ENCODE measurements at regions not wholly inside any gene's neighbourhood (a gene's known extent, or its start where the extent isn't known, plus 50 kb on each side); places are given as distances from the start of the nearest gene placed in this dataset.
"Not testable (repeated sequence)": the region's sequence is repeated elsewhere in the genome, so short reads cannot be mapped to it uniquely, and the experiment has no call there.

GRCh38 chr2:239594772-239595608 lies 194.2 kb upstream of the HDAC4 start:
- no peak for DNase-seq

DNA sequence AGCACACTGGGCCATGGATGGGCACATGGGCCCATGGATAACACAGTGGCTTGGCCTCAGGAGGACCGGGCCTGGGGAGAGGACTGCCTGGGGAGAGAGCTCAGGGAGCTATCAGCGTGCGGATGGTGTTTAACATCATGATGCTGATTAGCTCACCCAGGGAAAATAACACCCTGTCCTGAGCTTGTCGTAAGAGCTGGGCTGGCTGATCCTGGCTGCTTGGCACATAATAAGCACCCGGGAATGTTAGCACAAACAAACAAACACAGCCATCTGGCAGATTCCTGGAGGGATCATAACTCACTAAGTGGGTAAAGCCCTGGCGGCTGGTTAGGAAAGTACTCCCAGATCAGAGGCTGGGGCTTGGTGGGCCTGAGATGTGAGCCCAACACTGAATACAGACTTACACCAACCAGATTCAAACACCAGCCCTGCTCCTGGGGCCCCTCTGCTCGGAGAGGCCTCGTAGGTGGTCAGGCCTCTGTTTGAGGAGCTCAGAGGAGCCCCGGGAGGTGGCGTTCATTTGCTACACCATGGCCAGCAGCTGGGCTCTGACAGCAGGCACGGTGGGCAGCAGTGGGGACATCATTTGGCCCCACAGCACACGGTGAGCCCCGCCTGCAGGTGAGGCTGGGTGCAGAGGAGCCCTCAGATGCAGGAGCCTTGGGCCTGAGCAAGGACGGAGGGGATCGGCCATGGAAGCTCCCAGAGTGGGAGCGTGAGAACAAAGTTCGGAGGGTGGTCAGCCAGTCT lies 193.4 kb upstream of the HDAC4 start:
- DNase-seq: no peak

DNA sequence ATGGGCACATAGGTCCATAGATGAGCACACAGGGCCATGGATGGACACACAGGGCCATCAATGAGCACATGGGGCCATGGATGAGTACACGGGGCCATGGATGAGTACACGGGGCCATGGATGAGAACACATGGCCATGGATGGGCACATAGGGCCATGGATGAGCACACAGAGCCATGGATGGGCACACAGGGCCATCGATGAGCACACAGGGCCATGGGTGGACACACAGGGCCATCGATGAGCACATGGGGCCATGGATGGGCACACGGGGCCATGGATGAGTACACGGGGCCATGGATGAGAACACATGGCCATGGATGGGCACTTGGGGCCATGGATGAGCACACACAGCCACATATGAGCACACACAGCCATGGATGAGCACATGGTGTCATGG lies 192.6 kb upstream of the HDAC4 start:
- DNase-seq: no peak

DNA sequence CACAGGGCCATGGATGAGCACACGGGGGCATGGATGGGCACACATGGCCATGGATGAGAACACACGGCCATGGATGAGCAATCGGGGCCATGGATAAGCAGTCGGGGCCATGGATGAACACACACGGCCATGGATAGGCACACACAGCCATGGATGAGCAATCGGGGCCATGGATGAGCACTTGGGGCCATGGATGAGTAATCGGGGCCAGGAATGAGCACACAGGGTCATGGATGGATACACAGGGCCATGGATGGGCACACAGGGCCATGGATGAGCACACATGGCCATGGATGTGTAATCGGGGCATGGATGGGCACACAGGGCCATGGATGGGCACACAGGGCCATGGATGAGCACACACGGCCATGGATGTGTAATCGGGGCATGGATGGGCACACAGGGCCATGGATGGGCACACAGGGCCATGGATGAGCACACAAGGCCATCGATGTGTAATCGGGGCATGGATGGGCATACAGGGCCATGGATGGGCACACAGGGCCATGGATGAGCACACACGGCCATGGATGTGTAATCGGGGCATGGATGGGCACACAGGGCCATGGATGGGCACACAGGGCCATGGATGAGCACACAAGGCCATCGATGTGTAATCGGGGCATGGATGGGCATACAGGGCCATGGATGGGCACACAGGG lies 191.9 kb upstream of the HDAC4 start:
- DNase-seq: not testable (repeated sequence)

- DNase-seq: no peak
Observed at GRCh38 chr2:239590995-239591915, 190.4 kb upstream of the HDAC4 start.

- no peak for DNase-seq
Observed at GRCh38 chr2:239590276-239590675, 189.5 kb upstream of the HDAC4 start.

DNA sequence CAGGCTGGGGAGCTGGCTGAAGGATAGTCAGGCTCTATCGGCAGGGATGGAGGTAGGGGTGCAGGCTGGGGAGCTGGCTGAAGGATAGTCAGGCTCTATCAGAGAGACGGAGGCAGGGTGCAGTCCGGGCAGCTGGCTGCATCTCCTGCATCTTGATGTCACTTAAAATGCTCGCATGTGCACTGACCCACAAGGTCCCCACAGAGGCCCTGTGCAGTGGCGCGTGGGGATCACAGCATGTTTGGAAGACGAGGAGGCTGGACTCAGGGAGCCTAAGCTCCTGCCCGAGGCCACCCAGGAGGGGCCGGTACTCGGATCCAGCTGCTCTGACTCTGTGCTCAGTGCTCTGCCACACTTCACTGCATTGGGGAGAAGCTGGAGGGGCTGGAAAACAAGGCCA lies 189.0 kb upstream of the HDAC4 start:
- no peak for DNase-seq

- no peak for DNase-seq
Observed at GRCh38 chr2:239589270-239589825, 188.5 kb upstream of the HDAC4 start.

- DNase-seq: no peak
Observed at GRCh38 chr2:239588451-239589269, 187.8 kb upstream of the HDAC4 start.

GRCh38 chr2:239587841-239588240 lies 187.0 kb upstream of the HDAC4 start:
- peak; percentile 18 for DNase-seq

GRCh38 chr2:239587311-239587731 lies 186.5 kb upstream of the HDAC4 start:
- no peak for DNase-seq

DNA sequence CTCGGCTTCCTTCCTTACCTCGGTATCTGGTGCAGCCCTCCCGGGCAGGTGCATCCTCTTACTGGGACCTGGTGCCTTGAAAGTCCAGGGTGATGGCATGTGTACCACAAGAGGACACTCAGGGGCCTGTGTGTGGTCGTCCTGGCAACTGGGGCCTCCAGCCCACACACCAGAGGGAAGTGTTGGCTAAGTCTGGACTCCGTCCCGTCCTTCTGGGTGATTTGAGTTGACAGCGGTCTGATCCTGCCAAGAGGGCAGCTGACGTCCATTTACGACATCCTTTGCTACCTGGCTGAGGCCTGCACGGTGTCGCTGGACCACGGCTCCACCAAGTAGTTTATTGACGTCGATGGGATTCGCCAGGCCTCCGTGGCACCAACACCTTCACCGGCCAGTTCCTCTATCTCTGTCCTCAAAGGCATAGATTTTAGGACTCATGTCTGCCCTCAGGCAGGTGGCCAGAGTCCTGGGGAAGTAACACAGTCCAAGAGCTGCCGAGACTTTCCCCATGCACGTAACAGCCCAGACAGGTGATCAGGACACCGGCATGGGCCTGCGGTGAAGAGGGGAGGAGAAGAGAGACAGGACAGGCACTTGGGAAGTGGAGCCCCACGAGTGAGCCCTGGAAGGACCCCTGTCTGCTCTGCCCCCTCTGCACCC lies 186.0 kb upstream of the HDAC4 start:
- no peak for DNase-seq

DNA sequence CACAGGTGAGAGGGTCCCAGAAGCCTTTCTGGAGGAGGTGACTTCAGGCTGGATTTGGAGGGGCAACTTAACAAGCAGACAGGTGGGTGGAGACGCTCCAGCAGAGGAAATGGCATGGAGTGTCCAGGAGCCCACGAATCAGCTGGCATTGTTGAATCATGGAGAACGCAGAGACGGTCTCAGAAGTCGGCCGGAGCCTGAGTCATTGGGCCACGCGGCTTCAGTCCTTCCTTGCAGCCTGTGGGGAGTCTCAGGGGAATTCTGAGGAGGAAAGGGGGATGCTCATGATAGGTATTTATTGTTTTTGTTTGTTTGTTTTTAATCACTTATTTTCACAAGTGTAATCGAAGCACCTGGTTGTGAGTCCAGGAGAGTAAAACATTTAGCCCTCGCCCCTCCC lies 184.6 kb upstream of the HDAC4 start:
- no peak for DNase-seq

- DNase-seq: no peak
Observed at GRCh38 chr2:239584986-239585385, 184.2 kb upstream of the HDAC4 start.

GRCh38 chr2:239583879-239584859 lies 183.3 kb upstream of the HDAC4 start:
- DNase-seq: no peak

DNA sequence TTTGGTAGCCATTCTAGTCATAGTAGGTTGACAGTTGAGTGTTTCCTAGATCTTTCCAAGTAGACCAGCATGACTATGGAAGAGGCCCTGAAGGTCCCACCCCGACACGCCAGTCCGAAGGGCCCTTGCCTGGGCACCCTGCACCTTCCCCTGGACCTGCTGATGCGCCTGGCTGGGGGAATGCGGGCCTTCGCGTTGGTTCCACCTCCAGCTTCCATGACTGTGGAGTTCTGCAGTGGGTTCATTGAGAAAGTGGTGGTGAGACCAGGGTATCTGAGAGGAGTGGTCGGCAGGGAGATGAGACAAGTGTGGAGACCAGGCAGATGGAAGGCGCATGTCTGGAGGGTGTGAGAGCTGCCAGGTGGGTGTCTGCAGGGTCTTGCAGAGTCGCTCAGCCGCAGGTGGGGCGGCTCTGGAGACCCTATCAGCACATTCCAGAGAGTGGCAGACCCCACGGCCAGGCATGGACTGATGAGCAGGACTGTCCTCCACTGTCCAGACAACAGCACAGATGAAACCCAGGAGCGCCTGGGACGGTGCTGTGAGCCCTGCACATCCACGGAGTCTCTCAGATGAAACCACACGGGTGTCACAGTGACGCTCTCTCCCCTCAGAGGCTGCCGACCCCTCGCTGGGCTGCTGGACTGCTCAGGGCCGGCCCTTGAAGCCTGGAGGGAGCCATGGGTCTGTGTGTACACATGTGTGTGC lies 182.5 kb upstream of the HDAC4 start:
- DNase-seq: no peak

DNA sequence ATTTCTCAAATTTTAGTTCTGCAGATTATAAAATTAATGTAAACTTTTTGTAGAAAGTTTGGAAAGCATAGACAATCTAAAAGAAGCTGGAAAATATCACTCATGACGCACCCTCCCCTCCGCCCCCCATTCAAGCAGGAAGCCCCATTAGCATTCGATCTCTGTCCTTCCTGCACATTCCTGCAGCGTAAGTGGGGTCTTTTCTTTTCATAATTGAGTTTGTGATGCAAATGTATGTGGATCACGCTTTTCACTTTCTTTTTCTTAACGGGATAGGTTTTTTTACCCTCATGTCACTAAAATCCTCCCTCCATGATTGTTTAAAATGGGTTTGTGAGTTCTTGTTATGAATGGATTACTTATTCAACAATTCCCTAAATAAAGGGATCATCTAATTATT lies 181.7 kb upstream of the HDAC4 start:
- DNase-seq: no peak

DNA sequence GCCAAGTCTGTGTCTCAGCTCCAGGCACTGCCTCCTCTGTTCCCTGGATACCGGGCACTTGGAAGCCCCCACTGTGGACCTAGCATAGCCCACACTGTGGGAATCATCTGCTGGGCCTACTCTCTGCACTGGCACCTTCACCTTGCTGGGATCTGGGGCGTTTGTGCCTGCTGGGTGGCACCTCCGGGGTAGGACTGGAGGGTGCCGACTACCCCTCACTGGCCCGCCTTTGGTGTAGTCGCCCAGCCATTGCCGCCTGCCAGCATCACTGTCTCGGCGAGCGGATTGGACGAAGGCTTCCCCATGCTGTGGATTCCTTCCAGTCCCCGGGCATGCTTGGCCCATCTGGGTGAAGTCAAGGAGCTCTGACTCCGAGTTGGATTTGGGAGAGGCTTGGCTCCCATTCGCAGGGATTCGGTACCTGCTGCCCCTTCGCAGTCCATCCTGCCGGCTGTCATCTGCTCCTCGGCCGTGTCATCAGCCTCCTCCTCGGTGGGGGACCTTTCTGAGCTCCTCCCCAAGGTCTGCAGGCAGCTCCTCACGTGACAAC lies 180.6 kb upstream of the HDAC4 start:
- DNase-seq: no peak

DNA sequence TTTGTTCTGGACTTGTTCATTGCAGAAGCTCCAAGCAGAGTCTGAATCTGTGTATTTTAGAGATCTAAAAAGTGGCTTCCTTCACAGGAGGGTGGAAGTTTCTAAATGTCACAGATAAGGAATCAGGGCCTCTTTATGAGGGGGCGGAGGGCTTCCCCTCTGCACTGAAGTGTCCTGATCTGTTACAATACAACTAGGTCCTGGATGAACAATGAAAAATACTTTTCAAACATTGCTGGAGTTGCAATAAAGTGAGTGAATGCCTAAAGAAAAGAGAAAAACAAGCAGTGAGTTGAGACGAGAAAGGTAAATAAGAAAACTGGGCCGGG lies 179.3 kb upstream of the HDAC4 start:
- DNase-seq: no peak

All from hematopoietic multipotent progenitor cell treated with erythropoietin and hydrocortisone succinate and interleukin-3 and kit ligand, for 4 days (in vitro differentiated cells).